Right ventricle myocardium inferior (tissue), 1 donor: ENCODE measurements at regions not wholly inside any gene's neighbourhood (a gene's known extent, or its start where the extent isn't known, plus 50 kb on each side); places are given as distances from the start of the nearest gene placed in this dataset.
A peak's percentile ranks its signal among the peaks of the same experiment; 100 is the strongest.

ENCODE experiments used
- ATAC-seq: fragments of 200-7000 bp; cut with Tn5 transposase; one replicate; pipeline ENCODE4 v1.9.1; 2020; ENCODE audit warnings: mild to moderate bottlenecking, moderate library complexity
- DNase-seq: peaks from one replicate; pipeline ENCODE4 v3.0.0; 2021; ENCODE audit errors: missing footprints
- intact Hi-C: fragments of 100-400 bp; cut with DNase I; formaldehyde crosslinking; loops from one replicate; pipeline ENCODE4 v1.11.0; 2022
- donor health status: DM: no; HTN: yes; CAD: no; lungs with severe emphysema.

- no peak for ATAC-seq
- DNase-seq = no peak
- intact Hi-C loops = no loop called here
Observed at GRCh38 chr3:16658004-16658924, 53.0 kb upstream of the DAZL start.

- ATAC-seq = no peak
- DNase-seq = no peak
- intact Hi-C loops = no loop called here
Observed at GRCh38 chr3:16658925-16659793, 53.9 kb upstream of the DAZL start.

DNA sequence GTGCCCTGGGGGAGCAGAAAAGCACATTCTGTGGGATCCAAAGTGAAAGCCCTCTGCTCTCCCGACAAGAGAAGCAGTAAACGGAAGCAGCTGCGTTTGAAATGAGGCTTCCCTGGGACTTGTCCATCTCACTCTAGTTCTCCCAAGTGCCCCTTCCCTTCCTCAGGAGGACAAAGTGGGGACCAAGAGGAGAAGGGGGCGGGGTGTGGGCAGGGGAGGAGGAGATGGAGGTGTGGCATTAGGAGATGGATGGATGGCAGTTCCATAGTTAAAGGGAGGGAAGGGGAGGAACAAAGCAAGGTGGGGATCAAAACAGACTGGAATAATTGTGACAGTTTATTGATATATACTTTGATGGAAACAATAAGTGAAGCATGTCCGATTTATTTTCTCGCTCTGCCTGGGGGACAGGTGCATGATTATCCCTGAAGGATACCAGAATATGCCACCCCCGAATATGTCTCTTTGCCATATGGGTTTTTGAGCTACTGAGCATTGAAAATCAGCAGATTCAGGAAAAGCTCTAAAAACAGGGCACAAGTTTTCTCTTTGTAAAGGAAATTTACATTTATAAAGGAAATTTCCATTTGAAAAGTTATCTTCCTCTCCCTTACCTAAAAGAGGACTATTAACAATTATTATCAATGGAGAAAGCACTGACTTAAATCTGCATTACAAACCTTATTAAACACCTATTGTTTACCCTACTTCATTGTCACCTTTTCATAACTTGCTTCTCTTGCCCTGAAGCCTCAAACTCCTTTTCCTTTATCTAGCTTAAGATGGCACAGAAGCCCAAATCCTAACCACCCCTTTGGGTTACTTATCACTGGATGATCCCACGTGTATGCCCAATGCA lies 58.9 kb upstream of the DAZL start:
- DNase-seq (no peak), ATAC-seq (no peak)
- intact Hi-C loops = no loop called here

DNA sequence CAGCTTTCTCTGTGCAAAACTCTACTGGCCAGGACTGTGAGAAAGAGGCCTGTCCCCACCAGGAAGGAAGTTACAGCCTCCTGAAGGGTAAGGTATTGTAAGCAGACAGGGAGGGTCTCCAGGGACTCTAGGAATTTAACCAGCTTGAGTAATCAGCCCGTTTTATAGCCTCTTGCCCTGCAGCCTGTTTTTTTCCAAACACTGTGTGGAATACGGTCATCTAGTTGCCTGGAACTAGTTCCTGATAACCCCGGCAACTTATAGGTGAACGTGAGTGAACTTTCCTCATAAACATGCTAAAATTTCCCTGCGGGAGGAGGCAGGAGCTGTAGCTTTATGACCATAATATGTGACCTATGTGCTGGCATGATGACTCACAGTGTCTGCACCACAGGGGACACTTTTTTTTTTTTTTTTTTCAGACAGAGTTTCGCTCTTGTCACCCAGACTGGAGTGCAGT lies 60.1 kb upstream of the DAZL start:
- ATAC-seq (no peak), DNase-seq (no peak)
- intact Hi-C loops = no loop called here

DNA sequence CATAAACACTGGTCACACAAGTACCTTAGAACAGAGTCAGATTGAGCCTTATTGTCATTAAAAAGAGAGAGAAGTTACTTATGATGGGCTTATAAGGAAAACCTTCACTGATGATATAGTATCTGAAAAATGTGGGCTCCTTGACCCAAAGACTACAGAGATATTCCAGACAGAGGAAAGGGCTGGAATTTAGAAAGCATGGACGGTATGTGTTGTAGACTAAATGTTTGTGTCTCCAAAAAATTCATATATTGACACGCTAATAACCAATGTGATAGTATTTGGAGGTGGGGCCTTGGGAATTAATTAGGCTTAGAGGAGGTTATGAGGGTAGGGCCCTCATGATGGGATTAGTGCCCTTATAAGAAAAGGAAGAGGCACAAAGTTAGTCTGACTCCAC lies 61.0 kb upstream of the DAZL start:
- no peak for ATAC-seq
- no peak for DNase-seq
- intact Hi-C loops = no loop called here

DNA sequence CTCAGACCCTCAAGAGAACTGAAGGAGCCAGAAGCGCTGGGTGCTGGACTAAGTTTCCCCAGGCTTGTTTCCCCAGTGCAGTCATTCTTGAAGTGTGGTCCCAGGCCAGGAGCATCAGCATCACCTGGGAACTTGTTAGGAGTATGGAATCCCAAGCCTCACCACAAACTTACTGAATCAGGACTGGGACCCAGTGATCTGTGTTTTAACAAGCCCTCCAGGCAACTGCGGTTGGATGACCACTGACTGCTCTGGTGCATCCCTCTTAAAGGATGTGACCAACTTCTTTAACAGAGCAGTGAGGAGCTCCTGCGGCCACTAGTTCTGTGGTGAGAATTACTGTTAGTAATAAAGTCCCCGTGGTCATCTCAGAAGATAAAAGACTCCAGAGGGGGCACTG lies 62.4 kb upstream of the DAZL start:
- intact Hi-C loops = no loop called here
- DNase-seq = no peak
- no peak for ATAC-seq

DNA sequence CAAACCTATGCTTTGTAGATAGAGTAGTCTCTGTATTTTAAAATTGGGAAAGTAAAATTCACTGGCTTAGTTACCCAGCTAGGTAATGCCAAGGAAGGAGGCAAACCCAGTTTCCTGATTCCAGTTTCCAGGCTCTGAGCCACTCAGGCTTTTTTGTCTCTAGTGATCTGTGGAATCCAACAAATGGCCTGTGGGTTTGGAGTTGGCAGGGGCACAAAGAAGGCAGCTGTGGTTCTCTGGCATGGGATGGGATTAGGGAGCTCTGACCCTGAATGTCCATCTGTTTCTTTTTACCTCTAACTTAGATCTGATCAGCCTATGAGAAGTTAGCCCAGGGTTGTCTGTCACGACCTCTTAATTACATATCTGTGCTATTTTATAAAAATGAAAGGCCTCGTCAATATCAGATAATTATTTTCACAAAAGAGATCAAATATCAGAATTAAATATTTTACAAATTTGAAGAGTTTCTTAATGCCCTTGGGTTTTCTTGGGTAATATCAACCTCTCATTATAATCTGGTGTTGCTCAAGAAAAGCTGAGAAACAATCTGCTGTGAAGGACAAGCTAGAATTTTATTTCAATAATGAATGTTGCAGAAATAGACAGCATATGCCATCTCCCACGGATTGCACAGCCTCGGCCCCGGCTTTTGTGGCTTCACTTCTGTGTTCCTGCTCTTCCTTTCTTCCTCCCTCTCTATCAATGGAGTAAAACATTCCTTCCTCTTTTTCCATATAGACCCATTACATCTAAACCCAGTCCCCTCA lies 63.7 kb upstream of the DAZL start:
- intact Hi-C loops = no loop called here
- DNase-seq (peak; percentile 66), ATAC-seq (no peak)

DNA sequence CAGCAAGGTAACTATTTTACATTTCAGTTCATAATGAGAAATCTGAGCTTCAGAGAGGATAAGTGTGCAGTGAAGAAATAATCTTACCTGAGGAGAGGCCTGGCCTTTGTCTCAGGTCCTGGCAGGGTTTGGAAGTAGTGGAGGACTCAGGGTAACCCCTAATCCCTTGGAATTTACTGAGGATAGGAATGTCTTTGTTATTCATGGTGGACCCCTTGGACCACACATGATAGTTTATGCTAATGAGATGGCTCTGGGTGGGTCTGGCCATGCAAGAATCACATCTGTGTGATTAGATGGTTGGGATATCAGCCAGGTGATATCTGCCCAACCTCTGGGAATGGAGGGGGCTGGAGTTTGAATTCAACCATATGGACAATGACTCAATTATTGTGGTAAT lies 65.0 kb upstream of the DAZL start:
- no peak for ATAC-seq
- no peak for DNase-seq
- intact Hi-C loops = no loop called here

DNA sequence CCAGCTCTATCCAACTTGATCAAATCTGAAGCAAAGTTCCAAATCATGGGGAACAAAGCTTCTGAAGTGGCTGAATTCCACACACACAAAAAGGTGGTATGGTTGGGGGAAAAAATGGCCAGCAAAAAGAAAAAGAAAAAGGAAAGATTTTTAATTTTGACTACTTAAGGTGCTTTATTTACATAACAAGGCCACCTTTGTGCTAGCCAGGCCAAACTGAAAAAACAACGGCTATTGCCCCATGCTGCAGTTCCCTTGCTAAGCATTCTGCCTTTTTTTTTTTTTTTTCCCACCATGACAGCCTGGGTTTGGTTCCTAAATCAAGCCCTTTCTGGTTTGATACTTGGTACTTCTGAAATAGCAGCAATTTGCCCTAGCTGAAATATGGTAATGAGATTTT lies 66.5 kb upstream of the DAZL start:
- no peak for ATAC-seq
- DNase-seq = no peak
- intact Hi-C loops = no loop called here

- DNase-seq (no peak), ATAC-seq (no peak)
- intact Hi-C loops = no loop called here
Observed at GRCh38 chr3:16673530-16673929, 68.3 kb upstream of the DAZL start.

GRCh38 chr3:16675805-16676204 lies 70.6 kb upstream of the DAZL start:
- ATAC-seq (no peak), DNase-seq (no peak)
- intact Hi-C loops = no loop called here

DNA sequence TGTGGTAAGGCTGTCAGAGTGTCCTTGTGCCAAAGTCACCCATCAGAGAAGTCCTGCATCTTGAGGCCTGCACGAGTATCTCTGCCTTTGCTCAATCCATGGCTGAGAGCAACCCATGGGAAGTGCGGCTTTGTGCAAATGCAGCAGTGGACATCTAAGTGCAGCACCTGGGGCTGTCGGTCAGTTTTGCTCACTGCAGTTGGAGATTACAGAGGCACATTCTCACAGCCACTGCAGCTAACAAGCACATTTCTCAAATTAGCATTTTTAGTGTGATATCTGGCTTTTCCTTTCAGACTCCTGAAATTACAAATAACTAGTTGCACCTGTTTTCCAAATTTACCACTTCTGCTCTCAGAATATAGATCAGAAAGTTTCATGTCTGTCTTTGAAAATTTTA lies 81.5 kb upstream of the DAZL start:
- no peak for DNase-seq
- ATAC-seq = no peak
- intact Hi-C loops = no loop called here

DNA sequence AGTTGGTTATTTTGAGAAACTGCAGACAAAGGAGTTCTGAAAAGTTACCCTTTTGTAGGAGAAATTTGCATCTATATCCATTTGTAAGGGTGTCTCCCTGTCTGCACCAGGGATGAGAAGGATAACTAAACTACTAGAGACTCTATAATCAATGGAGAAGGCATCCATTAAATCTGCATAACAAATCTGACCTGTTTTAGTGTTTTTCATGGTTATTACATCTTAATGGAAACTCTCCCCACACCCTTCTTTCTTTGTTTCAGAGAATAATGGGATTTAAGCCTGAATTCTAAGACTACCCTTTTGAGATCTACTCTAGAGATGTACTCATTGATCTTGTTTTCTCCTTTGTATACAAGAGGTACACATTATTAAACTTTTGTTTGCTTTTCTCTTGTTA lies 82.0 kb upstream of the DAZL start:
- intact Hi-C loops = no loop called here
- no peak for DNase-seq
- no peak for ATAC-seq

DNA sequence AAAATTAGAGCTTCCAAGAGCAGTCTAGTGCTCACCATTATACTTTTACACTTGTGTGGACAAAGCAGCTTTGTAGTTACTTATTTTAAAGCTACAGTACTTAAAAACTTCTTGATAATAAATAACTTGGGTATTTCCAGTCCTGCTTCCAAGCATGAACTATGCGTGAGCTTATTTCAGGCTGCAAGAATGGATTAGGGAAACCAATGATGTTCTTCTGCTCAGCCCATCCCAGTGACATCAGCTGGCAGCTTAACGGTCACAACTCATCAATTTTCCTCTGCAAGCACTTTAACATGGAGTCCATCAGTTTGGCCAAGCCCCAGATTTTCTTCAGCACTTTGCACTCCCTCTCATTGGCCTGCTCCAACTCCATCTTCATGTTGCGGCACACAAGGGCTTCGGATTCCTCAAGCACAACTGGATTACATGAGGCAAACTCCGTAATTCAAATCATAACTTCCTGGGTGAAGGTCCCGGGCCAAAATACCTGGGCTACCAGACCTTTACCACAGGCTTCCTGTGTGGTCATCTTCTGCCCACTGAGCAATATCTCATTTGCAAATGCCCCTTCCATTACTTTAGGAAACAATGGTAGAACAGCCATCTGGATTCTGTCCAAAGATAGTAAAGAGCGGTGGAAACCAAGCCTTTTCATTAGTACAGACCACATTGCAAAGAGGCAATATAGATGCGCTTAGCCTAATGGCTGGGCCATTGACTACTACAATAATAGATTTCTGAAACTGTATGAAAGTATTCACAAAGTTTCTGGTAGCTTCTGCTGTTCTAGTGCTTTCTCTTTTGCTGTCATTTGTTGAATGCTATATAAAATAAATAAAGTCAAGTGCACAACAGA lies 87.5 kb upstream of the DAZL start:
- ATAC-seq = no peak
- intact Hi-C loops = no loop called here
- no peak for DNase-seq

GRCh38 chr3:16693820-16694219 lies 88.6 kb upstream of the DAZL start:
- peak; percentile 16 for ATAC-seq
- intact Hi-C loops = no loop called here
- DNase-seq = no peak

DNA sequence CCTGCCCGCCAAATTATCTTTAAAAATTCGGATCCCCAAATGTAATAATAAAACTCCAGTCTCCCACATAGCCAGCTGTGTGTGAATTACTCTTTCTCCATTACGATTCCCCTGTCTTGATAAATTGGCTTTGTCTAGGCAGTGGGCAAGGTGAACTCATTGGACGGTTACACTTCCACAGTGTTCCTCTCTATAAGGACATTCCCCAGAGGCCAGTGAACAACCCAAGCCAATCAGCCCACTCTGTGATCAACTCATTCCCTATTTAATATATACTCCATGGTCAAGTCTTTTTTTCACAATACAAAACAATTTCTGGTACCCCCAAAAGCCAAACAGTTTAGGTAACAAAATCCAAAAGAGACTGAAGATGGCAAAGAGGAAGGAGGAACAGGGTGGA lies 90.5 kb upstream of the DAZL start:
- intact Hi-C loops = no loop called here
- no peak for ATAC-seq
- no peak for DNase-seq

GRCh38 chr3:16697443-16698147 lies 92.4 kb upstream of the DAZL start:
- DNase-seq (no peak), ATAC-seq (no peak)
- intact Hi-C loops = no loop called here
